GM12874 (cell line): ENCODE measurements at regions not wholly inside any gene's neighbourhood (a gene's known extent, or its start where the extent isn't known, plus 50 kb on each side); places are given as distances from the start of the nearest gene placed in this dataset.

Source experiments
- TF ChIP-seq, protein P1 (sequence below): IDR thresholded peaks from 2 replicates; pipeline ENCODE4 v1.5.1; 2011; ENCODE audit warnings: low read depth, mild to moderate bottlenecking, control low read depth, low read length, moderate library complexity; ENCODE audit not compliant: insufficient read depth

DNA sequence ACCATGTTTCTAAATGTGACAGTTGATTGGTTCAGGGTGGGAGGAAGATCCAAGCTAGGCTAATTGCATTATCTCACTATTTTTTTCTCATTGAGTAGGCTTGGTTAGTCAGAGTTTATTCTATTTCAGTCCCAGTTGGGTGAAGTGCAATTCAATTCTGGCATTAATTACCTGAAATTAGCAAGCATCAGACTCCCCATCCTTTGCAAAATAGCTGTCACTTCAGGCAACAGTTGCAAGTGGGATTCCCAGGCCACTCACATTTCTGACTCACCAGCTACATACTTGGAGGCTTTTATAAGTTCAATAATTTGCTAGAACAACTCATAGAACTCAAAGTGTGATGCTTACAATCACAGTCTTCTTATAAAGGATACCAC, 155.8 kb upstream of the HAND2 start:
- TF ChIP-seq, protein P1, sequence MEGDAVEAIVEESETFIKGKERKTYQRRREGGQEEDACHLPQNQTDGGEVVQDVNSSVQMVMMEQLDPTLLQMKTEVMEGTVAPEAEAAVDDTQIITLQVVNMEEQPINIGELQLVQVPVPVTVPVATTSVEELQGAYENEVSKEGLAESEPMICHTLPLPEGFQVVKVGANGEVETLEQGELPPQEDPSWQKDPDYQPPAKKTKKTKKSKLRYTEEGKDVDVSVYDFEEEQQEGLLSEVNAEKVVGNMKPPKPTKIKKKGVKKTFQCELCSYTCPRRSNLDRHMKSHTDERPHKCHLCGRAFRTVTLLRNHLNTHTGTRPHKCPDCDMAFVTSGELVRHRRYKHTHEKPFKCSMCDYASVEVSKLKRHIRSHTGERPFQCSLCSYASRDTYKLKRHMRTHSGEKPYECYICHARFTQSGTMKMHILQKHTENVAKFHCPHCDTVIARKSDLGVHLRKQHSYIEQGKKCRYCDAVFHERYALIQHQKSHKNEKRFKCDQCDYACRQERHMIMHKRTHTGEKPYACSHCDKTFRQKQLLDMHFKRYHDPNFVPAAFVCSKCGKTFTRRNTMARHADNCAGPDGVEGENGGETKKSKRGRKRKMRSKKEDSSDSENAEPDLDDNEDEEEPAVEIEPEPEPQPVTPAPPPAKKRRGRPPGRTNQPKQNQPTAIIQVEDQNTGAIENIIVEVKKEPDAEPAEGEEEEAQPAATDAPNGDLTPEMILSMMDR, result no peak

- TF ChIP-seq, protein P1, result no peak
Observed at GRCh38 chr4:173685165-173685830, 155.3 kb upstream of the HAND2 start.

DNA sequence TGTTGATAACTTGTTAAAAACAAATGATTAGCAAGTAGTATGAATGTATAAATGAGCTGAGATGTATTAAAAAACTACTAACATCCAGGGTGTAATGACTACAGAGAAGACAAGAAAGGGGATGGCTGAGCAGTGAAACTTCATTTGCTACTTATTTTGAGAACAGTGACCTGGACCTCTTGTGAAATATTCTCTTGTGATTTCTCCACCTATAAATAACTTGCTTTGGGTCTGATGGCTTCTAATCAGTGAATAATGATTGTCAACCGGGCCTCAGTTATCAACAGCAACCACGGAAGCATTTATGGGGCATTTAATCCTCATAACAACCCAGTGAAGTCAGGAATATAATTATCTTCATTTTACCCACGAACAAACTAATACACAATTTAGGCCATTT, 154.2 kb upstream of the HAND2 start:
- TF ChIP-seq, protein P1, result no peak

GRCh38 chr4:173682609-173683008, 152.6 kb upstream of the HAND2 start:
- TF ChIP-seq, protein P1, result no peak

- TF ChIP-seq, protein P1, result no peak
Observed at GRCh38 chr4:173680278-173680677, 150.2 kb upstream of the HAND2 start.

GRCh38 chr4:173675446-173675845, 145.4 kb upstream of the HAND2 start:
- TF ChIP-seq, protein P1, result no peak

- TF ChIP-seq, protein P1, result no peak
Observed at GRCh38 chr4:173669460-173670179, 139.6 kb upstream of the HAND2 start.
